Hematopoietic multipotent progenitor cell treated with erythropoietin and hydrocortisone succinate and interleukin-3 and kit ligand, for 8 days (in vitro differentiated cells): ENCODE measurements at regions not wholly inside any gene's neighbourhood (a gene's known extent, or its start where the extent isn't known, plus 50 kb on each side); places are given as distances from the start of the nearest gene placed in this dataset.
"Not testable (repeated sequence)": the region's sequence is repeated elsewhere in the genome, so short reads cannot be mapped to it uniquely, and the experiment has no call there.

Source experiments
- DNase-seq: peaks from one replicate; pipeline ENCODE4 v3.0.0-alpha.2; 2015

DNA sequence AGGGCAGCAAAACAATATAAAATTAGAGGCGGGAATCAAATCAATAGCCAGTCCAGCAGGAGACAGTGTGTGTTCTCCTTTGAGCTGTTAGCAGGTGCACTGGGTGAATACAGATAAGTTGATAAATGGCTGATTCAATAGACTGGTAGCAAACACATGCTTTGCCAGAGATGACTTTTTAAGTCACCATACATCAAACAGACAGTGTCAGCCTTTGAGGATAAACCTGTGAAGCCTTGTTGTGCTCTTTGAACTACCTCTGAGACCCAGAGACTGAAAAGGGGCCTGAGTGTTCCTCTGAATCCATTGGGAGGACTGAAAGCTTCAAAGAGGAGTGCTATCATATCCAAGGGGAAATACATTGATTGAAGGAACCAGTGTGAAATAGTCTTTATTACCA is 301.9 kb downstream of the RASEF start:
- DNase-seq = no peak

DNA sequence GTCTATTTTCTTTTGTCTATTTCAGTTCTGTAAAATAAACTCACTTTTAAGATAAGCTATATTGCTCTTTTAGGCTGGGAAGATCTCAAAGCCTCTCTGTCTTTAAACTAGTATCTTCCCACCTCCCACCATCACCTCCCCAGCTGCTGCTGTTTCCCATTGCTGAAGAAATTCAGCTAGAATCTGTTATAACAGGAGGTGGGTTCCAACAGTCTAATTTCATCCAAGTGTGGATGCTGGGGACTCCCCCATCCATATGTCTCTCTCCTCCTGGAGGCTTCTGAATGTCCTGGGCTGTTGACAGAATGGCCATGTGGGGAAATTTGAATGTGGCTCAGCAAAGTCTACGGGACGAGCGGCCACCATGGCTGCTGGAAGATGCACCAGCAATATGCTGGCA is 301.0 kb downstream of the RASEF start:
- no peak for DNase-seq

DNA sequence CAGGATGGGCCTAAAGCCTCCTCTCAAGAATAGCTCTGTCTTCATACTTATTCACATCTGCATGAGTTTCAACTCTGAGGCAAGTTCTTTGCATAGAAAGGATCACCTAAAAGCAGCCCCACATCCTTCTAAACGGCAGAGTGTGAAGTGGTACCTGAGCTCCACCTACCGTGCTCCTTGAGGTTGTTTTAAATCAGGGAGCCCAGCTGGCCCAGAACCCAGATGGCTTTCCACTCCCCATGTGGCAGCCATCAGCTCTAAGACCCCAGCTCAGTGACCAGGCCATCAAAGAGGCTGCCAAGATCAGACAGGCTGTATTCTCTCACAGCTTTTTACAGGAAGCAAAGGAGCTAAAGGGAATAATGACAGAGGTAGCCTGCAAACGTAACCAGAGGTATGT is 299.3 kb downstream of the RASEF start:
- DNase-seq = no peak

DNA sequence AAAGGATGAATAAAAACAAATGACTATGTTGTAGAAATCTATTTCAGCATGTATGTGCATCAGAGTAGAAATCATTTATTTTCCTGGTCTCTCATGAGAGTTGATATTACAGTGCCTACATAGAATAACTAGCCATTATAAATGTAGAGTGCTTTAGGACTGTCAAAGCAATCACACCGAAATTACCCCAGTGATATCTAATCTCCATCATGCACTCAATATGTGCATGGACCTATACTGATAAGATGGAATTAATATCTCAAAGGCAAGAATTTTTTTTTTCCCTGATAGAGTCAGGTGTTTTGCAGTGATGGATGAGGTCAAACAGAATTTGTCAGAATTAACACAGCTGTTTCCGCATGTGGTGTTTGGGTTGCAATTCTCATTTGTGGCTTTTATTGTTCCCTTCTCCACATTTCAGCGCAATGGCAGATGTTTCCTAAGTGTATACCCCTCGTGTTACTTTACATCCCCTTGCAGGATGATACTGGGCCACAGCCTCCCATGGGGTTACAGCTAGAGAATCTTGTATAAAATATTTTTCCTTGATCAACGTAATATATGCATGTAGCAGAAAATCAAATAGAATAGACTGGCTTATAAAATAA is 298.8 kb downstream of the RASEF start:
- no peak for DNase-seq

DNA sequence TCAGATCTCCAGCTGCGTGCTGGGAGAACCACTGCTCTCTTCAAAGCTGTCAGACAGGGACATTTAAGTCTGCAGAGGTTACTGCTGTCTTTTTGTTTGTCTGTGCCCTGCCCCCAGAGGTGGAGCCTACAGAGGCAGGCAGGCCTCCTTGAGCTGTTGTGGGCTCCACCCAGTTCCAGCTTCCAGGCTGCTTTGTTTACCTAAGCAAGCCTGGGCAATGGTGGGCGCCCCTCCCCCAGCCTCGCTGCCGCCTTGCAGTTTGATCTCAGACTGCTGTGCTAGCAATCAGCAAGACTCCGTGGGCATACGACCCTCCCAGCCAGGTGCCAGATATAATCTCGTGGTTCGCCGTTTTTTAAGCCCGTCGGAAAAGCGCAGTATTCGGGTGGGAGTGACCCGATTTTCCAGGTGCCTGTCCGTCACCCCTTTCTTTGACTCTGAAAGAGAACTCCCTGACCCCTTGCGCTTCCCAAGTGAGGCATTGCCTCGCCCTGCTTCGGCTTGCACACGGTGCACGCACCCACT is 288.2 kb downstream of the RASEF start:
- not testable (repeated sequence) for DNase-seq

DNA sequence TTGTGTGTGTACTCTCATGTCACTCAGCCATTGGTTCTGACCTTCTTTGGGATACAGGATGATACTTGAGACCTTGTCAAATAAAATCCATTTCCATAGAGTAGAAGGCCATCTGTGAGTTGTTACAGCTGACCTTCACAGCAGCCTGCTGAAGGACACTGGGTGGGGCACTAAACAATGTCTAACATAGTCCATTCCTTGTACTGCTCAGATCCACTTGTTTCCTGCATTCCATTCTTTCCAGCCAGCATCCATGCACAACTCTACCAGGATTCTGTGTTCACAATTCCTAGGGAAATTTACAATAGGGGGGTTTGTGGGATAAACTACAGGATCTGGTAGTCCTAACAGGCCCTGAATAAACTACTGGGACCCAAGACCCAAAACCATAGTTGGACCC is 286.4 kb downstream of the RASEF start:
- no peak for DNase-seq

DNA sequence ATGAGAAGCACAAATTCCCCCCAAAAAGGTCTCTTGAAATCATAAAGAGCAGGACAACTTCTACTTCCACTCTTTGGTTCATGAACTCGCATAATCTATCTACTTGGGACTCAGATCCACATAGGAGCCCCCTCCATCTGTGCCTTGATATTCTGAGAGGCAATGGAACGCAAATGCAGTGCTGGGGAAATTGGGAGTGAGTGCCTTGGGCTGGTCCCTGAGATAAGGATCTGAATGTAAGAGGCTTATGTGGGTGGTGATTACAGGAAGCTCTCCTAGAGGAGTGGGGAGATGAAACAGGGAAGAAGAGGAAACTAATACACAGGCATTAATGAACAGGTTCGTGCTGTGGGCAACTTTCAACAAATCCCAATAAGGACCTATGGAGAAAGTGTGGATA is 285.6 kb downstream of the RASEF start:
- DNase-seq = no peak

DNA sequence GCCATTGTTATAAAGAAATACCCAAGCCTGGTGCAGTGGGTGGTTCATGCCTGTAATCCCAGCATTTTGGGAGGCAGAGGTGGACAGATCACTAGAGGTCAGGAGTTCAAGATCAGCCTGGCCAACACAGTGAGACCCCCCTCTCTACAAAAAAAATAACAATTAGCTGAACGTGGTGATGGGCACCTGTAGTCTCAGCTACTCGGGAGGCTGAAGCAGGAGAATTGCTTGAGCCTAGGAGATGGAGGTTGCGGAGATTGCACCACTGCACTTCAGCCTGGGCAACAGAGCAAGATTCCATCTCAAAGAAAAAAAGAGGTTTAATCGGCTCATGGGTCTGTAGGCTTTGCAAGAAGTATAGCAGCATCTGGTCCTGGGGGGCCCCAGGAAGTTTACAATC is 284.0 kb downstream of the RASEF start:
- DNase-seq = not testable (repeated sequence)

DNA sequence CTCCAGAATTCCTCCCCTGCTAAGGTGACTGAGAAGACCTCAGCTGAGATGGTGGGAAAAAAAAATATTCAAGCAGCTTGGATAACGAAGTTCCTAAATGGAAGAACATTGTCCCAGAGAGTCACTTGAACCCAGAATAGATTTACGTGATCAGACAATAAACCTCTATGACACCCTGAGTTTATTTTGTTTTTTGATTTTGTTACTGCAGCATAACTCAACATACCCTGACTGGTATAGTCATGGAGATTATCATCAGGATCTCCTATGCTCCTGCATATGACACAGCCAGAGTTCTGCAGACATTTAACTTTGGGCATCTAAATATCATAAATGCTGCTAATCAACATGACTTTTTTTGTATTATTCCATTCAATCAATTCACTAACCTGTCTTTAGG is 282.9 kb downstream of the RASEF start:
- no peak for DNase-seq

DNA sequence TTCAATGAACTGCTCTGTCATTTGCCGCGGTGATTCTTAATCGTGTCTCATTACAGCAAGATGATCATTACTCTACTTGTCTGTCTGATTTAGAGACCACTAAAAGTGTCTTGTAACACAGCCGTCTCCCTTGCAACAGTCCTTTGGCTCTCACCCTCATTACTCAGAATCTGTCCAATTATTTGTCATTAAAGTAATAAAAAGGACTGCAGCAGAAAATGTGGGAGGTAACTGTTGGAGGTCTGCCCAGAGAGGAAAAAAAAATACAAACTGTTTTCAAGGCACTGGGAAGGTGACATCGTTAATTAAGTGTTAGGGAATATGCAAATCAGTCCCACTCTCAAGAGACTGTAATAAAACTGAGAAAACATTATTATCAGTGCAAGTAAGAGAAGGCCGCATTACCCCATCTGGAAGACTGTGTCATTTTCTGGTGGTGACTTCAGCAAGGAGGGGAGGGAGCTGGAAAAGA is 281.0 kb downstream of the RASEF start:
- DNase-seq = no peak

DNA sequence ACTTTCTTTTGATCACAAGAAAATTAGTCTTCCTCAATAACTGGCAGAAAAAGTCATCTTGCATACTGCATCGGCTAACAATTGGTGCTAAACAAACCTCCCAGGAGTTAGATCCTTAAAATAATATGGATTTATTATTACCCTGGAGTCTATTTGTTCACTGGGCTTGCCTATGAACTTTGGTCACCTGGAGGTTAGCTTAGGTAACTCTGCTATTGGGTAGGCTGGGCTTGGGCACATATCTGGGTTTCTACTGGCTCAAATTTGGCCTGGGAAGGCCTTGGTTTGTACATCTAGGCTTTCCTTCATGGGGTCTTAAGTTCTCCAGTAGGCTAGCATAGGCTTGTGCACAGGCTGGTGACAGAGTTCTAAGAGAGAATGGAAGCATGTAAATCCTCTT is 279.9 kb downstream of the RASEF start:
- no peak for DNase-seq

DNA sequence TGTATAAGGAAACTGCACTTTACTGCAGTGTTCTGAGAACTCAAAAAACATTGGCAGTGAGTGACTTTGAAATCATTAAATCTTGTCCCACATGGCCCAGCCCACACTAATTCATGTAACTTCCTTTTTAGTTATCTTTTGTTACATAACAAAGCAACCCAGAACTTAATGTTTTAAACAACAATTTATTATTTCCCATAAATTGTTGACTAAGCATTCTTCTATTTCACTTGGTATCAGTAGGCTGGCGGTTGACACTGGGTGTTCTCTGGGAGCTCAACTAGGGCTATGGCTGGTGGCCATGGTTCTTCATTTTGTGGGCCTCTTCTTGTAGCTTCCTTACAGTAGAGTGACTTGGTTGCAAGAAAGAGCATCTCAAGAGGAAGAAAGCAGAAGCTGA is 278.4 kb downstream of the RASEF start:
- DNase-seq = no peak

DNA sequence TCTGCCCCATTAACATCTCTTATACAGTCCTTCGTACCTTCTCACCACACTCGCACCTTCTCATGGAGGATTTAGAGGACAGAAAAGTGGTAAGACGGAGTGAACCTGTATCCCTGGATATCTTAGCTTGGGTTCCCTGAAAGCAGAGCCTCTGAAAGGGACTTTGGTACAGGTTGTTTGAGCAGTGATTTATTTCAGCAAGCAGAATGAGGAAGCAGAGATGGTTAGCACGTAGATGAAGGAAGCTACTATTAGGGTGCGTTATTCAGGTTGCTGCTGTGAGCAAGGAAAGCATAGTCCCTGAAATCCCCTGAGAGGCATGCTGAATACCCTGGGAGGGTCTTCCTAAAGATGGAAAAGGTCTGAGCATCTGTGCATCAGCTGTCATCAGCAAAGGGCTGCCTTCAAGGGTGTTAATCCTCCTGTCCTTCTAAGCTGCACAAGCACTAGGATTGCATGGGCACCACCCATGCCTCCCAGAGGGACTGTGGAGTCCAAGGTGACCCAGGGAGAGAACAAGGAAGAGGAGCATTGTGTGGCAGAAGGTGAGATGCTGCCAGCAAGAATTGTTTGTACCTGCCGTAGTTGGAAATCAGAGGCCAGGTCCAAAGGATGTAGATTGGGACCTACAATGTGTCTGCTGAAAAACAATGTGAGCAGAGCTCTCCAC is 273.7 kb downstream of the RASEF start:
- DNase-seq = no peak

DNA sequence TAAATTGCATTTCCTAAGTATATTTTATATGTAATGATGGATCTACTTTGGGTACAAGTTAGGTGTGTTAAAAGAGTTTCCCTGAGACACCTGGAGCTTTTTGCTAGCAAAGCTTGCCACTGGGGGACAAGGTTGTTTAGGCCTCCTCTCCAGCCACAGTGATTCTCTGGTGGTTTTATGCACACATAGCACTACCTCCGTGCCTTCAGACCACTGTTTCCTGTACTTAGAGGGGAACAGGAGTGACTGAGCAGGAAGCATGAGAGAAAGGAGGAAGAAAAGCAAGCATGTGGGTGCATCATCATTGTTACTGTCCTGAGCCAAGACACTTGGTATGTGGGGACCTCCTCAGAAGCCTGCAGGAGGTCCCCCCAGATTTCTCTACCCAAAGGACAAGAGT is 272.1 kb downstream of the RASEF start:
- DNase-seq = no peak

DNA sequence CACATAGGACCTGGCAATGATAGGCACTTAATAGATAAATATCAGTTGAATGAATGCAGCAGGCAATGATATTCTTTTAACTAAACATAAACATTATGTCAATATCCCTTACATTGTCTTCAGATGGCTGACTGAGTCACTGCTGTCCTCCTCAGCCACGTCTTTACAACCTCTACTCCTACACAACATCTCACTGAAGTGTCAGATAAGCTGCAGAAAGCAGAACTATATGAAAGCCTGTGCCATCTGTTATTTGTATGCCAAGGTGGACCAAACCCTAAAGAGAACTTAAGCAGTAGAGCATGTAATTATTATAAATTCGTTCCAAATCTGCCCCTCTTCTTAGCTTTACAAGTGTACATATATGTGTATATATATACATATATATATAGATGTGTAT is 271.2 kb downstream of the RASEF start:
- DNase-seq = no peak

DNA sequence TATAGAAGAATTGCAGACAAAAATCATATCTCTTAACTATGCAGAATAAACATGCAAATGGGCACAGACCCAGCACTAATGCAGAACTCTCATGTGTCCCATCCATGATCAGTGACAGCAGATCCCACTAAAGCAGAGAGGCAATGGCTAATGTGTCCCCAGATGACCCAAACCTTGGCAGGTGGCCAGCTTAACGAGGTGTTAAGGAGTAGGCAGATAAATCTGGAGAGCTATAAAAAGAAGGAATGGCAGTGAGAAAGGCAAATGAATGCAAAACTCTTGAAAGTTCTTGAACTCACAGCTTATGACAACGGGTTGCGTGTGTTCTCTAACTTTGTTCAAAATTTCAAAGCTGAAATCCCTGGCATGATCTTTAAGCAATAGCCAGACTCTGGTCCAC is 265.4 kb downstream of the RASEF start:
- no peak for DNase-seq

DNA sequence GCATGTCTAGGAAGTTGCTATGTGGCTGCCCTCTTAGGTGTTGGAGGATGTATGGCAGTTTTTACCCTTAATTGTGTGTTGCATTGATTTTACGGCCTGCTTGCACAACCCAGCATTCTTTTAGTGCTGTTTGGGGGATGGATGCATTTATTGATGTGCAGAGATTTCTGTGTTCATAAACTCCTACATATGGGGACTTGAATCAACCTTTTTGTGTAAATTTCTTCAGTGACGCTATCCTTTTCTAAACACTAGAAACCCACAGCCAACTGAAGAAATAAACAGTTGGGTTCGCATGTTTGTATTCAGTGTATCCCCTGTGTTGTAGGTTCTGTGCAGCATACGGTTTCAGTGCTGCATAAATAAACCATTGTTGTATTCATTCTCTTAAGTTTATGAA is 263.7 kb downstream of the RASEF start:
- no peak for DNase-seq

DNA sequence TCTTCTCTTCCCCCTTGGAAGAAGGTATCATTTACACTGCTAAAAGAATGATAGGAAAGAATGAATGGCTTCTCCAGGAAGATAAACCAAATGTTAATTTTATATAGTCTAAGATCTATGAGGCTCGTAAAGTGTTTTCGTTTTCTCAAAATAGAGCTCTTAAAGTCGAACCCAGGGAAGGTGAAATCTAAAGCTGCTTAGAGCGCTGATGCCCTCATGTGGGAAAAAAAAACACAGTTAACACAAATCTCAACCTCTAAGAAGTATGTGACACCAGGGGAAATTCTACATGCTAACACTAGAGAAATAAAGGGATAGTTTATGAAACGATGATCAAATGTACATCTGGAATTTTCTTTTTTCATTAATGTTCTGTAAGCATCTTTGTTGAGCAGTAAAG is 257.9 kb downstream of the RASEF start:
- DNase-seq = no peak

DNA sequence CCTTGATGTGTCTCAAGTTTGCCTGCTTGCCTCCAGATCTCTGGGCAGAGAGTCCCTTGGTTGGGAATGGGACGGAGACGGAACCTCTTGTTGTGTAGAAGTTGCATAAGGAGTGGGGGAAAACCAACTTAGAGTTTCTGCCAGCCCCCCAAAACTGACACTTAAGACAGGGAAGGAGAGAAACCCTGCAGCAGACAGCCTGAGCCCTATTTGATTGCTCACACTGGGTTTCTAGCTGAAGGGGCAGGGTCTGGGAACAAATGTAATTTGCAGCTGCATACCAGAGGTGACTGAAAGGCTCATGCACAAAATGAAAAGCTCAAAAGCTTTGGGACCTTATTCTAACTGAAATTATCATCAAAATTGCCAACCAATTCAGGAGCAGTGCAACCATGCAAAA is 254.5 kb downstream of the RASEF start:
- no peak for DNase-seq

DNA sequence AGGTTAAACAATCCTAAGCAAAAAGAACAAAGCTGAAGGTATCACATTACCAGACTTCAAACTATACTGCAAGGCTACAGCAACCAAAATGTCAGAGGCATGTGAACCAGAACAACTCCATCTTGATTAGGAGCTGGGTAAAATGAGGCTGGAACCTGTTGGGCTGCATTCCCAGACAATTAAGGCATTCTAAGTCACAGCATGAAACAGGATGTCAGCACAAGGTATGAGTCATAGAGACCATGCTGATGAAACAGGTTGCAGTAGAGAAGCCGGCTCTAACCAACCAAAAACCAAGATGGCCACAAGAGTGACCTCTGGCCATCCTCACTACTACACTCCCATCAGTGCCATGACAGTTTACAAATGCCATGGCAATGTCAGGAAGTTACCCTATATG is 252.0 kb downstream of the RASEF start:
- no peak for DNase-seq

DNA sequence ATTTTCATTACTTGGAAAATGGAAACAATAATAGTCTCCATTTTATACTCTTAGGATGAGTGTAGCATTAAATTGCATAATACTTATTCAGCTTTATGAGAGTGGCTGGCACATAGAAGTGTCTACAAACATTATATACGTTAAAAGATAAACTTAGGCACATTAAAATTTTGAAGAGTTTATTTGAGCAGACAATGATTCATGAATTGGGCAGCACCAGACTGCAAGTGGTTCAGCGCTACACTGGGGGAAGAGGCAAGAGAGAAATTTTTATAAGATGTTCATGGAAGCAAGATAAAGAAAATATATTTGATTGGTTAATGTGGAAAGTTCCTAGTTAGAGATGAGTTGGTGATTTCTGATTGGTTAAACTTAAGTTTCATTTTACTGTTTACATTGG is 243.7 kb downstream of the RASEF start:
- DNase-seq = no peak

DNA sequence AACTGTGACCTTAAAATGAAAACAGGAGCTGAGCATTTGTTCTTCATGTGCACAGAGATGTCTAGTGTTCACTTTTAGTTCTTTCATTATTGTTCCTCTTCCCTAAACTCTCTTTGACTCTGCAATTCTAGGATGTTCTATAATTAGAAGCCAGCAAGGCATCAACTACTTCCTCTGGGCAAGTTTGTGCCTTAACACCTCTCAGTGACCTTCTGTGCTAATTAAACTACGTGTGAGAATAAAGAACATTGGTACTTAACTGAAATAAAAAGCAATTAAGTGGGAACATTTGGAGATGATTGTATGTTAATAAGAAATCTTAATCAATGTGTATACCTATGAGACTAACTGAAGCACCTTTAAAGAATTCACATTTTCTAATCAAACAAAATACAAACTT is 242.8 kb downstream of the RASEF start:
- DNase-seq = no peak

DNA sequence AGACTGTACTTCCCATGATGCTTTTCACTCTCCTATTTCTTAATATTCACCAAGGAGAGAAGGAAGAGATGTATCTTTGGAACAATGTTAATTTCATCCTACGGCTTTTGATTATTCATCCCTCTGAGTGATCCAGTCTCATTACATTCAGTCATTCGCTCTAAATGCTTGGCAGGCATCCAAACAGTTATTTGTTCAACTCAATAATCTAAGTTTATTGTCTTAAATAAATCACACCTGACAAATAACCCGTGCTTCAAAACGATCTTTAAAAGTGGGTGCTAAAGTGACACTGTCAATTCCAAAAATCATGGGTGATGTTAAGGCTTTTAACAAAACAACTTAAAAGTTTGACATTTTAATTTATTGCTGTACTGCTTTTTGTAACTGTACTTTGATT is 233.1 kb downstream of the RASEF start:
- no peak for DNase-seq

DNA sequence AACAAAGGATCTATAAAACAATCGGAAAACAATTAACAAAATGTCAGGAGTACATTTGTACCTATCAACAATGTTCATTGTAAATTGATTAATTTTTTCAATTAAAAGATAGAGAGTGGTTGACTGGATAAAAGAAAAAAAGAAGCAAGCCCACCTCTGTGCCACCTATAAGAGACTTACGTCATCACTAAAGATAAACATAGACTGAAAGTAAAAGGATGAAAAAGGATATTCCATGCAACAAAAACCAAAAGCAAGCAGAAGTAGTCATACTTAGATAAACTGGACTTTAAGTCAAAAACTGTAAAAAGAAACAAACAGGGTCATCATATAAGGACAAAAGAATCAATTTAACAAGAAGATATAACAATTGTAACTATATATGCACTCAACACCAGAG is 197.4 kb downstream of the RASEF start:
- DNase-seq = no peak
